HCT116 (cell line): ENCODE measurements at regions not wholly inside any gene's neighbourhood (a gene's known extent, or its start where the extent isn't known, plus 50 kb on each side); places are given as distances from the start of the nearest gene placed in this dataset.

ENCODE experiments used
- ATAC-seq: fragments of 200-7000 bp; cut with Tn5 transposase; 2 replicates; pipeline ENCODE4 v1.9.1; 2020; ENCODE audit warnings: mild to moderate bottlenecking, moderate library complexity
- BruUV-seq: library from RNA; stranded (reverse); fragments of 400-500 nt; replicated peaks from 2 replicates; lab custom pipeline; 2021; lab: Mats Ljungman, UMichigan
- CTCF ChIA-PET: fragments of 300-600 bp; sonication (Branson Sonifier 250); formaldehyde crosslinking; loops from one replicate; lab custom pipeline; 2021; ENCODE audit warnings: antibody characterized with exemption; lab: Charles Lee
- POLR2A ChIA-PET: fragments of 300-600, 350-600 bp; sonication (Branson Sonifier 250); formaldehyde crosslinking; loops from one replicate; lab custom pipeline; 2021; ENCODE audit warnings: antibody characterized with exemption; lab: Charles Lee
- RAD21 ChIA-PET, 2 experiments: fragments of 300-600 bp; sonication (Branson Sonifier 250); formaldehyde crosslinking; loops; one replicate each; lab custom pipeline; 2023; ENCODE audit warnings: low total read pairs in 2 of 2; ENCODE audit not compliant: uncharacterized antibody in 2 of 2, unreplicated experiment in 2 of 2, low non-redundant PET in 1 of 2; lab: Charles Lee
- DNase-seq: peaks from one replicate; pipeline ENCODE4 v3.0.0-alpha.2; 2010; ENCODE audit warnings: low read depth, low spot score
- H2AFZ ChIP-seq: fragments of 200-600 bp; shearing (Covaris generic), sonication (generic); 2 replicates; pipeline ENCODE4 v1.6.1; 2017; ENCODE audit warnings: low read depth, mixed run types, mixed read lengths, antibody characterized with exemption, low read length; ENCODE audit not compliant: poor library complexity, severe bottlenecking
- H3K27ac ChIP-seq: 2 replicates; pipeline ENCODE4 v1.5.1; 2012; ENCODE audit warnings: low read depth, low read length
- H3K27me3 ChIP-seq: fragments of 200-600 bp; sonication (generic); 2 replicates; pipeline ENCODE4 v1.6.1; 2016; ENCODE audit warnings: mixed run types, low read length, mixed read lengths; ENCODE audit not compliant: insufficient read depth
- H3K36me3 ChIP-seq, 2 experiments: fragments of 200-500 bp in 1 of 2; fragments of 200-600 bp in 1 of 2; sonication (Bioruptor generic) in 1 of 2; sonication (generic) in 1 of 2; 2 replicates each; pipeline versions ENCODE4 v1.5.1 to v1.6.1; 2014 to 2016; ENCODE audit warnings: low read length in 2 of 2, inconsistent platforms in 1 of 2, mixed read lengths in 1 of 2, mixed run types in 1 of 2; ENCODE audit not compliant: insufficient read depth in 2 of 2, control insufficient read depth in 1 of 2
- H3K4me1 ChIP-seq, 2 experiments: fragments of 200-600 bp in 1 of 2; sonication (generic) in 1 of 2; 2 replicates each; pipeline versions ENCODE4 v1.5.1 to v1.6.1; 2012 to 2017; ENCODE audit warnings: low read length in 2 of 2, inconsistent platforms in 1 of 2, mild to moderate bottlenecking in 1 of 2, mixed read lengths in 1 of 2, mixed run types in 1 of 2, moderate library complexity in 1 of 2; ENCODE audit not compliant: insufficient read depth in 2 of 2, control insufficient read depth in 1 of 2
- H3K4me2 ChIP-seq: fragments of 200-600 bp; sonication (generic); 2 replicates; pipeline ENCODE4 v1.6.1; 2017; ENCODE audit warnings: mixed run types, low read length, mixed read lengths
- H3K4me3 ChIP-seq, 2 experiments: fragments of 200-600 bp in 1 of 2; sonication (generic) in 1 of 2; replicated peaks in 1 of 2; 2 replicates each; pipeline ENCODE4 v1.5.1; 2011 to 2016; ENCODE audit warnings: low read length in 2 of 2, control low read depth in 1 of 2, low read depth in 1 of 2, mild to moderate bottlenecking in 1 of 2, mixed read lengths in 1 of 2, mixed run types in 1 of 2
- H3K79me2 ChIP-seq: fragments of 200-600 bp; sonication (generic); 2 replicates; pipeline ENCODE4 v1.6.1; 2017; ENCODE audit warnings: mild to moderate bottlenecking, mixed run types, low read length, moderate library complexity, mixed read lengths; ENCODE audit not compliant: insufficient read depth
- H3K9ac ChIP-seq: fragments of 200-600 bp; sonication (generic); 2 replicates; pipeline ENCODE4 v1.6.1; 2016; ENCODE audit warnings: low read length, mixed read lengths
- H3K9me2 ChIP-seq: fragments of 200-600 bp; sonication (generic), shearing (Covaris generic); 2 replicates; pipeline ENCODE4 v1.6.1; 2017; ENCODE audit warnings: mixed run types, mild to moderate bottlenecking, moderate library complexity; ENCODE audit not compliant: insufficient read depth
- H3K9me3 ChIP-seq, 2 experiments: fragments of 200-500 bp in 1 of 2; fragments of 200-600 bp in 1 of 2; sonication (Bioruptor generic) in 1 of 2; sonication (generic) in 1 of 2; 2 replicates each; pipeline ENCODE4 v1.6.1; 2014 to 2017; ENCODE audit warnings: low read length in 2 of 2, mixed read lengths in 2 of 2, inconsistent platforms in 1 of 2, low read depth in 1 of 2, mild to moderate bottlenecking in 1 of 2, mixed run types in 1 of 2, moderate library complexity in 1 of 2; ENCODE audit not compliant: control insufficient read depth in 1 of 2, insufficient read depth in 1 of 2
- H4K20me1 ChIP-seq: fragments of 200-600 bp; sonication (generic), shearing (Covaris generic); 2 replicates; pipeline ENCODE4 v1.6.1; 2017; ENCODE audit warnings: mixed run types, mild to moderate bottlenecking, moderate library complexity; ENCODE audit not compliant: insufficient read depth
- EGR1 ChIP-seq: IDR thresholded peaks from 2 replicates; pipeline ENCODE4 v1.6.1; 2012; ENCODE audit warnings: low read depth
- EZH2 ChIP-seq: fragments of 200-600 bp; sonication (generic); IDR thresholded peaks from 2 replicates; pipeline ENCODE4 v1.6.1; 2017; ENCODE audit warnings: antibody characterized with exemption, mixed run types
- EZH2phosphoT487 ChIP-seq: fragments of 200-600 bp; IDR thresholded peaks from 2 replicates; pipeline ENCODE4 v1.6.1; 2018; ENCODE audit warnings: antibody characterized with exemption, borderline replicate concordance
- FOSL1 ChIP-seq: IDR thresholded peaks from 2 replicates; pipeline ENCODE4 v1.6.1; 2012; ENCODE audit warnings: low read depth
- REST ChIP-seq: IDR thresholded peaks from 2 replicates; pipeline ENCODE4 v1.6.1; 2012; ENCODE audit warnings: low read depth
- SP1 ChIP-seq: IDR thresholded peaks from 2 replicates; pipeline ENCODE4 v1.6.1; 2012; ENCODE audit warnings: low read depth
- SRF ChIP-seq: IDR thresholded peaks from 2 replicates; pipeline ENCODE4 v1.6.1; 2012; ENCODE audit warnings: low read depth
- ZFX ChIP-seq: fragments of 450-650 bp; IDR thresholded peaks from 2 replicates; pipeline ENCODE4 v1.6.1; 2017
- ZNF274 ChIP-seq: fragments of 200-500 bp; sonication (Bioruptor generic); IDR thresholded peaks from 2 replicates; pipeline ENCODE4 v1.6.1; 2014; ENCODE audit warnings: mild to moderate bottlenecking, low read depth, low read length, inconsistent platforms
- intact Hi-C: fragments of 100-400 bp; cut with micrococcal nuclease; formaldehyde crosslinking; loops from 2 replicates; pipeline ENCODE4 v1.10.0; 2022
- TF ChIP-seq, protein P1 (sequence below): IDR thresholded peaks from 2 replicates; pipeline ENCODE4 v1.6.1; 2011; ENCODE audit warnings: mild to moderate bottlenecking, low read length, moderate library complexity; ENCODE audit not compliant: insufficient replicate concordance; ENCODE audit errors: extremely low read depth
- TF ChIP-seq, protein P2 (sequence below): IDR thresholded peaks from 2 replicates; pipeline ENCODE4 v1.6.1; 2012

DNA sequence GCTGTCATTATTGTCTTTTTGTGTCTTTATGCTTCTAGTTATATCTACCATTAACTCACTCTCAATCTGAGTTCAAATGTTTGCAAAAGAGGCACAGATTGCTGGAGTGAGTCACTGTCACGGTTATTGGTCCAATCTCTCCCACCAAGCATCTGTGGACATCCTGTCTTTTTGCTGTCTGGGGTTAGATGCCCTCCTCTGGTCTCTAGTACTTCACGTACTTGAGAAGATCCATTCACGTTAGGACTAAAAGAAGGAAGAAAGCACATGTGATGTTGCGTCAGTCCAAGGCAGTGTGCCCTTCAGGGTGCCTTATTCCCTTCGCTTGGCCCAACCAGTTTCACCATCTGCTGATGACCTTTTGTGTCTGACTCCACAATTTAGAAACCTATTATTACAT, 72.3 kb upstream of the STXBP6 start:
- Histone ChIP-seq H3K36me3 (no peaks in the 10 kb centered on the region), H3K4me1 (no peaks in the 10 kb centered on the region), H3K27ac (no peak overlapping the region), H3K4me3 (no peak overlapping the region), H3K79me2 (no peaks in the 10 kb centered on the region), H3K27me3 (no peaks in the 10 kb centered on the region), H3K9me2 (no peaks in the 10 kb centered on the region), H4K20me1 (no peaks in the 10 kb centered on the region), H3K9me3 (peaks cover 0 to 22% of the 10 kb centered on the region in 2 experiments; a peak in 2 of 4 replicates), H2AFZ (no peak overlapping the region), H3K4me2 (no peak overlapping the region), H3K9ac (no peak overlapping the region)
- TF ChIP-seq ZNF274 (no peak), SP1 (no peak), SRF (no peak), ZFX (no peak), EZH2 (no peak), EGR1 (no peak), REST (no peak), EZH2phosphoT487 (no peak), FOSL1 (no peak)
- TF ChIP-seq, protein P1, sequence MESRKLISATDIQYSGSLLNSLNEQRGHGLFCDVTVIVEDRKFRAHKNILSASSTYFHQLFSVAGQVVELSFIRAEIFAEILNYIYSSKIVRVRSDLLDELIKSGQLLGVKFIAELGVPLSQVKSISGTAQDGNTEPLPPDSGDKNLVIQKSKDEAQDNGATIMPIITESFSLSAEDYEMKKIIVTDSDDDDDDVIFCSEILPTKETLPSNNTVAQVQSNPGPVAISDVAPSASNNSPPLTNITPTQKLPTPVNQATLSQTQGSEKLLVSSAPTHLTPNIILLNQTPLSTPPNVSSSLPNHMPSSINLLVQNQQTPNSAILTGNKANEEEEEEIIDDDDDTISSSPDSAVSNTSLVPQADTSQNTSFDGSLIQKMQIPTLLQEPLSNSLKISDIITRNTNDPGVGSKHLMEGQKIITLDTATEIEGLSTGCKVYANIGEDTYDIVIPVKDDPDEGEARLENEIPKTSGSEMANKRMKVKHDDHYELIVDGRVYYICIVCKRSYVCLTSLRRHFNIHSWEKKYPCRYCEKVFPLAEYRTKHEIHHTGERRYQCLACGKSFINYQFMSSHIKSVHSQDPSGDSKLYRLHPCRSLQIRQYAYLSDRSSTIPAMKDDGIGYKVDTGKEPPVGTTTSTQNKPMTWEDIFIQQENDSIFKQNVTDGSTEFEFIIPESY = no peak
- TF ChIP-seq, protein P2, sequence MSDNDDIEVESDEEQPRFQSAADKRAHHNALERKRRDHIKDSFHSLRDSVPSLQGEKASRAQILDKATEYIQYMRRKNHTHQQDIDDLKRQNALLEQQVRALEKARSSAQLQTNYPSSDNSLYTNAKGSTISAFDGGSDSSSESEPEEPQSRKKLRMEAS = no peak
- ATAC-seq (no peak), DNase-seq (no peak)
- ChIA-PET RAD21 (no interaction called here), CTCF (no interaction called here), POLR2A (no interaction called here)
- no TSS peak for BruUV-seq
- intact Hi-C loops = no loop called here
